ENCODE measurements at regions not wholly inside any gene's neighbourhood (a gene's known extent, or its start where the extent isn't known, plus 50 kb on each side); places are given as distances from the start of the nearest gene placed in this dataset.

DNA sequence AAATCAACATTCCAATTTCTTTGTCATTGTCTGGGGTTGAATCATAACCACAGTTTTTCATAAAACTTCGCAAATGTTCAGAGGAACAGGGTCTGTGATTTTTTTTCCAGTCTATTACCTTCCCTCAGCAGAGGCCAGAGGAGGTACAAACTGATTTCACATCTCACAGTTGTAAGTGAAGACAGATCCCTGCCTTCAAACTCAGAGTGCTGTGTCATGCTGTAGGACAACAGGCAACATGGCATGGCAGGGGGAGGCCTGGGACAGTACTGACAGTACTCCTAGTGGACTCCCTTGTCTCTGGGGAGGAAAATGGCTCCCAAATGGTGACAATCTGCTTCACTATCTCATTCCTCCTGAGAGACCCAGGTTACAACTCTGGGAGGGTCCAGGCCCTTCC lies 308.6 kb downstream of the CDC5L start:
- no TSS peak for BruUV-seq (replicated peaks)
- CTCF ChIA-PET, result no interaction called here
- Mint-ChIP-seq H3K4me3 (ENCODE audit: unreplicated experiment) (no peak overlapping the region), H3K9me3 (ENCODE audit: unreplicated experiment) (no peaks in the 10 kb centered on the region), H3K27ac (ENCODE audit: low read depth, unreplicated experiment) (no peak overlapping the region), H3K27me3 (ENCODE audit: insufficient read depth, unreplicated experiment) (no peaks in the 10 kb centered on the region), H3K36me3 (ENCODE audit: insufficient read depth, unreplicated experiment) (no peaks in the 10 kb centered on the region), H3K4me1 (ENCODE audit: insufficient read depth, unreplicated experiment) (no peaks in the 10 kb centered on the region)
- intact Hi-C loops (cut with micrococcal nuclease), result no loop called here
- POLR2A ChIA-PET, result interaction anchor here (0.7 kb wide), 1 partner anchor 21 kb away, joined by 3 read pairs; no protein-coding TSS in a partner anchor
- TF ChIP-seq CTCF (IDR thresholded peaks at IDR 0.05; ENCODE audit: unreplicated experiment), result no peak
- no peak for DNase-seq (ENCODE audit: unreplicated experiment)

DNA sequence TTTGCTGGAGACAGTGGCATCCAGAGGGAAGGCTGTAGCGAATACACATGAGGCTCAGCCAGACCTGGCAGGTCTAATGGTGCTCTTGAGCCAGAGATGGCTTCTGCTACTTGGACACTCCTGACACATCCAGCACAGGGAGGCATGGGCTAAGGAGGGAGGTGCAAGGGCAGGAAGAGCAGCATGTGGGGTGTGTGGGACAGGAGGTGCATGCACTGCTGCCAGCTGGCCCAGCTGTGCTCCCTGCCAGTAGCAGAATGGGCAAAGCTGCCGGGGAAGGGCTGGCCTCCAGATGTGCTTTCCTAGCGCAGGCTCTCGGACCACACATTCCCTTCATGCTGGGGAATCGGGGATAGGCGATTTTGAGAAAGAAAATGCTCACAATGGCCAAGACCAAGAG lies 309.2 kb downstream of the CDC5L start:
- intact Hi-C loops (cut with micrococcal nuclease), result no loop called here
- DNase-seq (ENCODE audit: unreplicated experiment), result no peak
- Mint-ChIP-seq H3K4me1 (ENCODE audit: insufficient read depth, unreplicated experiment) (no peaks in the 10 kb centered on the region), H3K4me3 (ENCODE audit: unreplicated experiment) (no peak overlapping the region), H3K27me3 (ENCODE audit: insufficient read depth, unreplicated experiment) (no peaks in the 10 kb centered on the region), H3K9me3 (ENCODE audit: unreplicated experiment) (no peaks in the 10 kb centered on the region), H3K27ac (ENCODE audit: low read depth, unreplicated experiment) (no peak overlapping the region), H3K36me3 (ENCODE audit: insufficient read depth, unreplicated experiment) (no peaks in the 10 kb centered on the region)
- ChIA-PET CTCF (no interaction called here), POLR2A (interaction anchor here (0.7 kb wide), 1 partner anchor 21 kb away, joined by 3 read pairs; no protein-coding TSS in a partner anchor)
- no TSS peak for BruUV-seq (replicated peaks)
- TF ChIP-seq CTCF (IDR thresholded peaks at IDR 0.05; ENCODE audit: unreplicated experiment), result no peak

- no TSS peak for BruUV-seq (replicated peaks)
- intact Hi-C loops (cut with micrococcal nuclease), result no loop called here
- Mint-ChIP-seq H3K9me3 (ENCODE audit: unreplicated experiment) (no peaks in the 10 kb centered on the region), H3K4me3 (ENCODE audit: unreplicated experiment) (no peak overlapping the region), H3K4me1 (ENCODE audit: insufficient read depth, unreplicated experiment) (no peaks in the 10 kb centered on the region), H3K27ac (ENCODE audit: low read depth, unreplicated experiment) (no peak overlapping the region), H3K27me3 (ENCODE audit: insufficient read depth, unreplicated experiment) (no peaks in the 10 kb centered on the region), H3K36me3 (ENCODE audit: insufficient read depth, unreplicated experiment) (no peaks in the 10 kb centered on the region)
- no peak for DNase-seq (ENCODE audit: unreplicated experiment)
- no peak for TF ChIP-seq CTCF (IDR thresholded peaks at IDR 0.05; ENCODE audit: unreplicated experiment)
- ChIA-PET POLR2A (no interaction called here), CTCF (no interaction called here)
Observed at GRCh38 chr6:44697327-44697726, 309.8 kb downstream of the CDC5L start.

- CTCF ChIA-PET, result no interaction called here
- H3K27ac Mint-ChIP-seq (ENCODE audit: low read depth, unreplicated experiment), result no peak overlapping the region
- POLR2A ChIA-PET, result no interaction called here
- BruUV-seq (replicated peaks), result no TSS peak
- no peaks in the 10 kb centered on the region for H3K27me3 Mint-ChIP-seq (ENCODE audit: insufficient read depth, unreplicated experiment)
- H3K9me3 Mint-ChIP-seq (ENCODE audit: unreplicated experiment), result no peaks in the 10 kb centered on the region
- H3K4me3 Mint-ChIP-seq (ENCODE audit: unreplicated experiment), result no peak overlapping the region
- no peak for DNase-seq (ENCODE audit: unreplicated experiment)
- no peaks in the 10 kb centered on the region for H3K4me1 Mint-ChIP-seq (ENCODE audit: insufficient read depth, unreplicated experiment)
- TF ChIP-seq CTCF (IDR thresholded peaks at IDR 0.05; ENCODE audit: unreplicated experiment), result no peak
- intact Hi-C loops (cut with micrococcal nuclease), result no loop called here
- no peaks in the 10 kb centered on the region for H3K36me3 Mint-ChIP-seq (ENCODE audit: insufficient read depth, unreplicated experiment)
Observed at GRCh38 chr6:44698602-44699001, 311.1 kb downstream of the CDC5L start.

Measured in MCF 10A (cell line).